Stimulated activated naive CD8-positive, alpha-beta T cell treated with anti-CD3 and anti-CD28 coated beads, Interleukin-15, Interleukin-2, amounts not matched to agents 100 U/mL and 50 U/mL, for 24 hours (primary cell): ENCODE measurements at regions not wholly inside any gene's neighbourhood (a gene's known extent, or its start where the extent isn't known, plus 50 kb on each side); places are given as distances from the start of the nearest gene placed in this dataset.

Experiments
- ATAC-seq: fragments of 150-1000 bp; cut with Tn5 transposase; one replicate; pipeline ENCODE4 v1.10.0; 2021
- DNase-seq: peaks from one replicate; pipeline ENCODE4 v3.0.0; 2021

GRCh38 chr5:58107704-58108103 lies 352.2 kb downstream of the PLK2 start:
- no peak for DNase-seq
- no peak for ATAC-seq

- DNase-seq (no peak), ATAC-seq (no peak)
Measured at GRCh38 chr5:58106754-58107410, 353.0 kb downstream of the PLK2 start.

- ATAC-seq = no peak
- no peak for DNase-seq
Measured at GRCh38 chr5:58105836-58106235, 354.1 kb downstream of the PLK2 start.

GRCh38 chr5:58099257-58099656 lies 360.6 kb downstream of the PLK2 start:
- ATAC-seq (no peak), DNase-seq (no peak)

- ATAC-seq (no peak), DNase-seq (no peak)
Measured at GRCh38 chr5:58094031-58094430, 365.9 kb downstream of the PLK2 start.

GRCh38 chr5:58090704-58091103 lies 369.2 kb downstream of the PLK2 start:
- ATAC-seq (no peak), DNase-seq (no peak)

- DNase-seq (no peak), ATAC-seq (no peak)
Measured at GRCh38 chr5:58088941-58089340, 370.9 kb downstream of the PLK2 start.

GRCh38 chr5:58087905-58088304 lies 372.0 kb downstream of the PLK2 start:
- no peak for ATAC-seq
- DNase-seq = no peak

GRCh38 chr5:58087123-58087522 lies 372.8 kb downstream of the PLK2 start:
- ATAC-seq (no peak), DNase-seq (no peak)

- no peak for DNase-seq
Measured at GRCh38 chr5:58085800-58086199, 374.1 kb downstream of the PLK2 start.

GRCh38 chr5:58081435-58081834 lies 378.5 kb downstream of the PLK2 start:
- ATAC-seq (no peak), DNase-seq (no peak)

More at GRCh38 chr5:58085800-58086199, 374.1 kb downstream of the PLK2 start:
- no peak for ATAC-seq

- DNase-seq (no peak), ATAC-seq (no peak)
Measured at GRCh38 chr5:58080573-58080972, 379.3 kb downstream of the PLK2 start.

- no peak for ATAC-seq
- no peak for DNase-seq
Measured at GRCh38 chr5:58077966-58078365, 381.9 kb downstream of the PLK2 start.

- DNase-seq (no peak), ATAC-seq (no peak)
Measured at GRCh38 chr5:58077416-58077815, 382.5 kb downstream of the PLK2 start.

- DNase-seq (no peak), ATAC-seq (no peak)
Measured at GRCh38 chr5:58076483-58077257, 383.2 kb downstream of the PLK2 start.

- ATAC-seq = no peak
- no peak for DNase-seq
Measured at GRCh38 chr5:58075907-58076306, 384.0 kb downstream of the PLK2 start.

- no peak for ATAC-seq
- DNase-seq = no peak
Measured at GRCh38 chr5:58074717-58075116, 385.2 kb downstream of the PLK2 start.

- no peak for ATAC-seq
Measured at GRCh38 chr5:58074222-58074621, 385.7 kb downstream of the PLK2 start.

GRCh38 chr5:58073243-58073642 lies 386.6 kb downstream of the PLK2 start:
- no peak for ATAC-seq
- no peak for DNase-seq

More at GRCh38 chr5:58074222-58074621, 385.7 kb downstream of the PLK2 start:
- no peak for DNase-seq

- ATAC-seq (no peak), DNase-seq (no peak)
Measured at GRCh38 chr5:58072300-58072965, 387.5 kb downstream of the PLK2 start.

- no peak for ATAC-seq
- no peak for DNase-seq
Measured at GRCh38 chr5:58071566-58071965, 388.3 kb downstream of the PLK2 start.

GRCh38 chr5:58069846-58070245 lies 390.0 kb downstream of the PLK2 start:
- ATAC-seq (no peak), DNase-seq (no peak)

- ATAC-seq = no peak
Measured at GRCh38 chr5:58069016-58069705, 390.7 kb downstream of the PLK2 start.

More at GRCh38 chr5:58069016-58069705, 390.7 kb downstream of the PLK2 start:
- no peak for DNase-seq
